CD14-positive monocyte (primary cell): ENCODE measurements at regions not wholly inside any gene's neighbourhood (a gene's known extent, or its start where the extent isn't known, plus 50 kb on each side); places are given as distances from the start of the nearest gene placed in this dataset.

ENCODE experiments used
- DNase-seq, 3 donors: peaks; one replicate each; pipeline ENCODE4 v3.0.0-alpha.2; 2011 to 2022
- H2AFZ ChIP-seq: 2 replicates; pipeline ENCODE4 v1.6.0; 2012; ENCODE audit warnings: mild to moderate bottlenecking, low read depth, low read length, inconsistent platforms; ENCODE audit not compliant: insufficient read depth, poor library complexity, severe bottlenecking
- H3K27ac ChIP-seq, 2 donors: 1 replicate in 1 of 2; 2 replicates in 1 of 2; pipeline ENCODE4 v1.5.1; 2012 to 2013; ENCODE audit warnings: low read length in 2 of 2, control low read depth in 1 of 2, inconsistent platforms in 1 of 2, low read depth in 1 of 2, mild to moderate bottlenecking in 1 of 2
- H3K27me3 ChIP-seq, 2 donors: one replicate each; pipeline versions ENCODE4 v1.6.0 to v1.6.1; 2011 to 2013; ENCODE audit warnings: low read length in 2 of 2; ENCODE audit not compliant: control insufficient read depth in 2 of 2, insufficient read depth in 2 of 2
- H3K36me3 ChIP-seq, 2 donors: replicated peaks in 1 of 2; 1 replicate in 1 of 2; 2 replicates in 1 of 2; pipeline versions ENCODE4 v1.5.1 to v1.6.1; 2012 to 2013; ENCODE audit warnings: low read length in 2 of 2, control low read depth in 1 of 2, inconsistent platforms in 1 of 2, mild to moderate bottlenecking in 1 of 2; ENCODE audit not compliant: insufficient read depth in 2 of 2, control insufficient read depth in 1 of 2
- H3K4me1 ChIP-seq, 2 donors: 1 replicate in 1 of 2; 2 replicates in 1 of 2; pipeline versions ENCODE4 v1.5.1 to v1.6.1; 2012 to 2013; ENCODE audit warnings: low read length in 2 of 2, control low read depth in 1 of 2, inconsistent platforms in 1 of 2, mild to moderate bottlenecking in 1 of 2, moderate library complexity in 1 of 2; ENCODE audit not compliant: insufficient read depth in 2 of 2, control insufficient read depth in 1 of 2
- H3K4me2 ChIP-seq: replicated peaks from 2 replicates; pipeline ENCODE3; 2012; ENCODE audit warnings: low read length, moderate library complexity, mild to moderate bottlenecking; ENCODE audit not compliant: poor library complexity, severe bottlenecking; ENCODE audit errors: extremely low read depth
- H3K4me3 ChIP-seq, 3 experiments: fragments of 200-600 bp in 1 of 3; sonication (generic) in 1 of 3; replicated peaks in 1 of 3; 1 replicate in 2 of 3; 2 replicates in 1 of 3; pipeline ENCODE4 v1.5.1; 2011 to 2013; ENCODE audit warnings: low read length in 3 of 3, mild to moderate bottlenecking in 3 of 3, control low read depth in 2 of 3, low read depth in 2 of 3, inconsistent platforms in 1 of 3, moderate library complexity in 1 of 3
- H3K79me2 ChIP-seq: 2 replicates; pipeline ENCODE4 v1.6.0; 2012; ENCODE audit warnings: mild to moderate bottlenecking, control low read depth, inconsistent platforms, low read length, moderate library complexity; ENCODE audit not compliant: insufficient read depth
- H3K9ac ChIP-seq: 2 replicates; pipeline ENCODE4 v1.6.0; 2017; ENCODE audit warnings: low read length, mild to moderate bottlenecking; ENCODE audit not compliant: insufficient read depth, poor library complexity, severe bottlenecking
- H3K9me3 ChIP-seq, 2 donors: replicated peaks in 1 of 2; 1 replicate in 1 of 2; 2 replicates in 1 of 2; pipeline versions ENCODE4 v1.5.1 to v1.6.1; 2012 to 2013; ENCODE audit warnings: low read length in 2 of 2, control low read depth in 1 of 2; ENCODE audit not compliant: control insufficient read depth in 1 of 2, insufficient read depth in 1 of 2
- H4K20me1 ChIP-seq: 2 replicates; pipeline ENCODE4 v1.6.0; 2012; ENCODE audit warnings: mild to moderate bottlenecking, low read length, control low read depth, moderate library complexity; ENCODE audit not compliant: insufficient read depth
- H3K27ac Mint-ChIP-seq, 7 donors: one replicate each; pipeline ENCODE4 v1.8.0; 2020; ENCODE audit warnings: mild to moderate bottlenecking in 7 of 7, mixed read lengths in 7 of 7, moderate library complexity in 6 of 7, inconsistent platforms in 2 of 7
- H3K27me3 Mint-ChIP-seq, 3 donors: one replicate each; pipeline ENCODE4 v1.8.0; 2021 to 2022; ENCODE audit warnings: low read depth in 3 of 3, mild to moderate bottlenecking in 3 of 3, mixed read lengths in 3 of 3, moderate library complexity in 3 of 3, inconsistent platforms in 1 of 3
- H3K36me3 Mint-ChIP-seq, 2 donors: one replicate each; pipeline ENCODE4 v1.8.0; 2020; ENCODE audit warnings: mixed read lengths in 2 of 2, inconsistent platforms in 1 of 2, mild to moderate bottlenecking in 1 of 2
- H3K4me1 Mint-ChIP-seq: one replicate; pipeline ENCODE4 v1.8.0; 2020; ENCODE audit warnings: mild to moderate bottlenecking, mixed read lengths
- H3K4me3 Mint-ChIP-seq, 2 donors: one replicate each; pipeline ENCODE4 v1.8.0; 2020; ENCODE audit warnings: mild to moderate bottlenecking in 2 of 2, mixed read lengths in 2 of 2, moderate library complexity in 1 of 2
- H3K9me3 Mint-ChIP-seq, 7 donors: one replicate each; pipeline ENCODE4 v1.8.0; 2020 to 2022; ENCODE audit warnings: mixed read lengths in 7 of 7, mild to moderate bottlenecking in 6 of 7, moderate library complexity in 6 of 7, inconsistent platforms in 2 of 7
- CTCF ChIP-seq: fragments of 200-600 bp; IDR thresholded peaks from one replicate; pipeline ENCODE4 v1.8.0; 2022; ENCODE audit warnings: antibody characterized with exemption, mild to moderate bottlenecking
- WGBS: methylation state at CpG from one replicate; pipeline ENCODE4 v1.1.5; 2013; ENCODE audit warnings: missing lambda C conversion rate; ENCODE audit not compliant: insufficient coverage; 5-methylcytosine and 5-hydroxymethylcytosine counted together
- intact Hi-C, 2 donors: fragments of 100-400 bp; cut with micrococcal nuclease; formaldehyde crosslinking; loops; one replicate each; pipeline versions ENCODE4 v1.15.0 to v1.15.1; 2023

GRCh38 chr17:77753246-77753645, 205.3 kb upstream of the TNRC6C start:
- Histone ChIP-seq H2AFZ (no peak overlapping the region), H3K4me1 (no peaks in the 10 kb centered on the region), H3K4me3 (no peak overlapping the region), H3K4me2 (no peak overlapping the region), H3K79me2 (no peaks in the 10 kb centered on the region), H3K27me3 (no peaks in the 10 kb centered on the region), H3K9ac (no peak overlapping the region), H4K20me1 (no peaks in the 10 kb centered on the region), H3K9me3 (peaks cover 4 to 9% of the 10 kb centered on the region in 2 donors), H3K36me3 (no peaks in the 10 kb centered on the region), H3K27ac (no peak overlapping the region)
- intact Hi-C loops = no loop called here
- H3K9me3 Mint-ChIP-seq = peaks cover 3 to 12% (median 7%) of the 10 kb centered on the region in 7 donors
- H3K27me3 Mint-ChIP-seq = peaks cover 2 to 4% (median 2%) of the 10 kb centered on the region in 3 donors
- TF ChIP-seq CTCF = no peak
- no peaks in the 10 kb centered on the region for H3K4me1 Mint-ChIP-seq
- H3K27ac Mint-ChIP-seq = no peak overlapping the region
- no peaks in the 10 kb centered on the region for H3K36me3 Mint-ChIP-seq
- WGBS = 100% methylated on average over 1 of the region's 8 CpGs
- DNase-seq = no peak
- H3K4me3 Mint-ChIP-seq = no peak overlapping the region

- peaks cover 2 to 4% (median 2%) of the 10 kb centered on the region in 3 donors for H3K27me3 Mint-ChIP-seq
- Histone ChIP-seq H3K27ac (no peak overlapping the region), H3K9ac (no peak overlapping the region), H3K79me2 (no peaks in the 10 kb centered on the region), H3K4me3 (no peak overlapping the region), H2AFZ (no peak overlapping the region), H3K4me1 (no peaks in the 10 kb centered on the region), H3K4me2 (no peak overlapping the region), H3K27me3 (no peaks in the 10 kb centered on the region), H3K36me3 (no peaks in the 10 kb centered on the region), H3K9me3 (peaks cover 4 to 9% of the 10 kb centered on the region in 2 donors), H4K20me1 (no peaks in the 10 kb centered on the region)
- H3K4me1 Mint-ChIP-seq = no peaks in the 10 kb centered on the region
- H3K4me3 Mint-ChIP-seq = no peak overlapping the region
- H3K36me3 Mint-ChIP-seq = no peaks in the 10 kb centered on the region
- no peak overlapping the region for H3K27ac Mint-ChIP-seq
- DNase-seq = no peak
- no peak for TF ChIP-seq CTCF
- H3K9me3 Mint-ChIP-seq = peaks cover 4 to 12% (median 7%) of the 10 kb centered on the region in 7 donors
- WGBS = 98% methylated on average over 8 of the region's 12 CpGs
- intact Hi-C loops = no loop called here
These were observed 204.7 kb upstream of the TNRC6C start for GRCh38 chr17:77753691-77754245.
